NB4 (cell line): ENCODE measurements at regions not wholly inside any gene's neighbourhood (a gene's known extent, or its start where the extent isn't known, plus 50 kb on each side); places are given as distances from the start of the nearest gene placed in this dataset.

Experiments used
- CTCF ChIP-seq: IDR thresholded peaks from one replicate; pipeline ENCODE4 v1.5.1; 2012; ENCODE audit warnings: low read depth, low read length
- MAX ChIP-seq: IDR thresholded peaks from 2 replicates; pipeline ENCODE4 v1.6.1; 2011; ENCODE audit warnings: low read depth, low read length
- MYC ChIP-seq: IDR thresholded peaks from 2 replicates; pipeline ENCODE4 v1.6.1; 2011; ENCODE audit warnings: low read depth, low read length

GRCh38 chr6:1229808-1230207 is 82.1 kb upstream of the FOXQ1 start:
- TF ChIP-seq CTCF (no peak), MAX (no peak), MYC (no peak)
